Aorta (tissue), 5 donors: ENCODE measurements at regions not wholly inside any gene's neighbourhood (a gene's known extent, or its start where the extent isn't known, plus 50 kb on each side); places are given as distances from the start of the nearest gene placed in this dataset.
"Not testable (repeated sequence)": the region's sequence is repeated elsewhere in the genome, so short reads cannot be mapped to it uniquely, and the experiment has no call there.

Experiments used
- ATAC-seq: fragments of 200-7000 bp; cut with Tn5 transposase; one replicate; pipeline ENCODE4 v1.9.1; 2022; ENCODE audit warnings: moderate library complexity; ENCODE audit not compliant: low FRiP score
- DNase-seq, 2 donors: peaks; one replicate each; pipeline ENCODE4 v3.0.0-alpha.2; 2020
- H3K27ac ChIP-seq, 2 donors: one replicate each; pipeline ENCODE4 v1.5.1; 2013; ENCODE audit warnings: low read length in 2 of 2, mild to moderate bottlenecking in 2 of 2, moderate library complexity in 2 of 2, control low read depth in 1 of 2, inconsistent platforms in 1 of 2, low read depth in 1 of 2
- H3K27me3 ChIP-seq, 2 donors: one replicate each; pipeline ENCODE4 v1.6.1; 2013; ENCODE audit warnings: control low read depth in 1 of 2, low read length in 1 of 2, mild to moderate bottlenecking in 1 of 2, moderate library complexity in 1 of 2; ENCODE audit not compliant: insufficient read depth in 2 of 2, control insufficient read depth in 1 of 2
- H3K36me3 ChIP-seq, 2 donors: one replicate each; pipeline ENCODE4 v1.6.1; 2013; ENCODE audit warnings: control low read depth in 1 of 2, low read length in 1 of 2, mild to moderate bottlenecking in 1 of 2; ENCODE audit not compliant: insufficient read depth in 2 of 2, control insufficient read depth in 1 of 2
- H3K4me1 ChIP-seq, 2 donors: one replicate each; pipeline ENCODE4 v1.6.1; 2013; ENCODE audit warnings: low read length in 2 of 2, control low read depth in 1 of 2, mild to moderate bottlenecking in 1 of 2, moderate library complexity in 1 of 2; ENCODE audit not compliant: insufficient read depth in 2 of 2, control insufficient read depth in 1 of 2
- H3K4me3 ChIP-seq, 2 donors: one replicate each; pipeline ENCODE4 v1.5.1; 2013; ENCODE audit warnings: low read length in 2 of 2, control low read depth in 1 of 2, mild to moderate bottlenecking in 1 of 2
- H3K9me3 ChIP-seq: one replicate; pipeline ENCODE4 v1.6.1; 2013; ENCODE audit warnings: mild to moderate bottlenecking, low read length; ENCODE audit not compliant: control insufficient read depth
- WGBS, 2 donors: extraction: QIAGEN DNeasy Blood & Tissue Kit; methylation state at CpG; one replicate each; pipeline ENCODE4 v1.1.7; 2013; 5-methylcytosine and 5-hydroxymethylcytosine counted together
- intact Hi-C, 2 donors: fragments of 100-400 bp; cut with DNase I; formaldehyde crosslinking; loops; one replicate each; pipeline versions ENCODE4 v1.14.2 to v1.15.0; 2022
- donor health status: healthy with polysubstance abuse.
- donor health status: Bipolar disorder and iron deficiency.
- donor health status: DM: no; HTN: no; CAD: no.
- donor health status: DM: no; HTN: no; CAD: no.
- donor health status: DM: yes; HTN: yes; CAD: no.

DNA sequence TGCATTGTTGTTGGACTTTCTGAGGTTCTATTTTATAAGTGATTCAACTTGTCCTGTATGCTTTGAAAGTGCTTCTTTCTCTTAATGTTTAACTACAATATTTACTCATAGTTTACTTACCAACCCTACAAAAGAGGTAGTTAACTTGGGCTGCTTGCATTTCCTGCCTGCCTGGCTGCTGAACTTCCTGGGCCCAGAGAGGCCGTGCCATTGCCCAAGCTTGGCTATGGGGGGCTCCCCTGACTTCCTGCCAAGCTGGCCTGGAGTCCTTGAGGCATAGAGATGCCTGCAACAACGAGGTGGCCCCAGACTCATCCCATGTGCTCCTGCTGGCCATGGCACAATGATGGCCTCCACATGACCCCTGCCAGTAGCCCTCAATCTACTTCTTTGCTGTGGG lies 361.6 kb upstream of the PLD5 start:
- DNase-seq (no peak), ATAC-seq (no peak)
- WGBS, 2 donors = 29 to 38% methylated on average over 2 of the region's 2 CpGs
- no peaks in the 10 kb centered on the region for H3K27me3 ChIP-seq
- no peaks in the 10 kb centered on the region for H3K36me3 ChIP-seq
- H3K9me3 ChIP-seq = no peaks in the 10 kb centered on the region
- no peaks in the 10 kb centered on the region for H3K4me1 ChIP-seq
- no peak overlapping the region for H3K27ac ChIP-seq
- intact Hi-C loops = no loop called here
- H3K4me3 ChIP-seq = no peak overlapping the region

DNA sequence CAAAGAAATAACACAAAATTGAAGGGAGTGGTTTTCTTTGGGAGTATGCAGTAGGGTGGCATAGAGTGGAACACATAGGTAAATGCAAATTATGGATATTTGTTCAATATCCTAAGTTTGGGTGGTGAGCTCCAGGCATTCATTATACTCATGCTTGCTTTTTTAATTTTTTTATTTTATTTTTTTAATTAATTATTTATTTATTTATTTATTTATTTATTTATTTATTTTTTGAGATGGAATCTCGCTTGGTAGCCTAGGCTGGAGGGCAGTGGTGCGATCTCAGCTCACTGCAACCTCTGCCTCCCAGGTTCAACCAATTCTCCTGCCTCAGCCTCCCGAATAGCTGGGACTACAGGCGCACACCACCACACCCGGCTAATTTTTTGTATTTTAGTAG lies 355.5 kb upstream of the PLD5 start:
- H3K9me3 ChIP-seq, H3K27ac ChIP-seq, H3K4me3 ChIP-seq, H3K4me1 ChIP-seq, DNase-seq, ATAC-seq, intact Hi-C loops, H3K36me3 ChIP-seq, H3K27me3 ChIP-seq: not testable (repeated sequence)
- WGBS, 2 donors = 81 to 93% methylated on average over 5 of the region's 5 CpGs

DNA sequence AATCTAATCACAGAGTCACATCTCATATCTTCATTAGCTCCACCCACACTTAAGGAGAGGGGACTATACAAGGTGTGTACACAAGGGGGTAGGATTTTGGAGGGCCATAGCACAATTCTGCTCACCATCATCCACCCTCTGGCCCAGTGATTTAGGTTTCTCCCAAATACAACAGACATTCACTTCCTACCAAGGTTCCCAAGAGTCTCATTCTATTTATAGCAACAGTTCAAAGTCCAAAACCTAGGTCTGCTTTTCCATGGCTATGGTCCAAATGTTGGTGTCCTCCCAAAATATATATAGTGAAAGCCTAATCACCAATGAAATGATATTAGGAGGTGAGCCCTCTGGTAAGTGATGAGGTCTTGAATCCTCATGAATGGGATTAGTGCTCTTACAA lies 353.2 kb upstream of the PLD5 start:
- H3K4me1 ChIP-seq = no peaks in the 10 kb centered on the region
- H3K27me3 ChIP-seq = no peaks in the 10 kb centered on the region
- ATAC-seq (no peak), DNase-seq (no peak)
- peaks cover 2% of the 10 kb centered on the region for H3K9me3 ChIP-seq
- H3K36me3 ChIP-seq = no peaks in the 10 kb centered on the region
- intact Hi-C loops = no loop called here
- H3K4me3 ChIP-seq = no peak overlapping the region
- H3K27ac ChIP-seq = no peak overlapping the region

DNA sequence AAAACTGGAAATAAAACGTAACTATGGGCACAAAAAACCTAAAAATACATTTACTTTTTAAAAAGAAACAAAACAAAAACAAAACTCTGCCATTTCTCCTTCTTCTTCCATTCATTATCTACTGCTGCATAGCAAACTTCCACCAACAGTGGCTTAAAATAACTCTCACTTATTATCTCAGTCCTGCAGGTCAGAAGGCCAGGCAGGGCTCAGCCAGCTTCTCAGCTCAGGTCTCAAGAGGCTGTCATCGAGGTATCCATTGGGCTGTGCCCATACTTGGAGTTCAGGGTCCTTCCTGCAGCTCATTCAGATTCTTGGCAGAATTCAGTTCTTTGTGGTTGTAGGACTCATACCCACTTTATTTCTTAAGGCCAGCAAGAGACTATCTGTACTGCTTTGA lies 352.7 kb upstream of the PLD5 start:
- H3K4me3 ChIP-seq = no peak overlapping the region
- H3K27me3 ChIP-seq = peaks cover 0 to 1% of the 10 kb centered on the region in 2 donors
- no peak for DNase-seq
- 12 to 15% methylated on average over 2 of the region's 2 CpGs for WGBS, 2 donors
- H3K9me3 ChIP-seq = peaks cover 2% of the 10 kb centered on the region
- no peak for ATAC-seq
- intact Hi-C loops = no loop called here
- H3K36me3 ChIP-seq = no peaks in the 10 kb centered on the region
- no peak overlapping the region for H3K27ac ChIP-seq
- no peaks in the 10 kb centered on the region for H3K4me1 ChIP-seq

DNA sequence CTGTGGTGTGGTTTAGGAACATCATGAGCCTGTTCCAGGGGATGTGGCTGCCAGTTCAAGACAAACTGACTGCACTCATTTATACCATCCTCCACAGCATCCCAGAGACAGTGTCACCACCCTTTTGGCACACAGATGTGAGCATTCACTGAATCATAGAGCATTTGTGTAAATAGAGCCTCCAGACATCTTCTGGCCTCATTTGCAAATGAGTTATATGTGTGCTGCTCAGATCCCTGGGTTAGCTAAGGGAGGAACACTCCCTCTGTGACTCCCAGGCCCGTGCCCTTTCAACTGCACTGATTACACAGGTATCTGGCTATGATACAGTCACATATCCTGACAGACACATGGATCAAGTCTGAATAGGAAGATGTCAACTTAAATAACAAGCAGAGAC lies 351.5 kb upstream of the PLD5 start:
- intact Hi-C loops = no loop called here
- WGBS, 2 donors = 61 to 67% methylated on average over 1 of the region's 1 CpG
- H3K36me3 ChIP-seq = no peaks in the 10 kb centered on the region
- no peak for ATAC-seq
- no peak overlapping the region for H3K27ac ChIP-seq
- peaks cover 2% of the 10 kb centered on the region for H3K9me3 ChIP-seq
- no peak overlapping the region for H3K4me3 ChIP-seq
- DNase-seq = no peak
- H3K4me1 ChIP-seq = no peaks in the 10 kb centered on the region
- peaks cover 0 to 1% of the 10 kb centered on the region in 2 donors for H3K27me3 ChIP-seq

DNA sequence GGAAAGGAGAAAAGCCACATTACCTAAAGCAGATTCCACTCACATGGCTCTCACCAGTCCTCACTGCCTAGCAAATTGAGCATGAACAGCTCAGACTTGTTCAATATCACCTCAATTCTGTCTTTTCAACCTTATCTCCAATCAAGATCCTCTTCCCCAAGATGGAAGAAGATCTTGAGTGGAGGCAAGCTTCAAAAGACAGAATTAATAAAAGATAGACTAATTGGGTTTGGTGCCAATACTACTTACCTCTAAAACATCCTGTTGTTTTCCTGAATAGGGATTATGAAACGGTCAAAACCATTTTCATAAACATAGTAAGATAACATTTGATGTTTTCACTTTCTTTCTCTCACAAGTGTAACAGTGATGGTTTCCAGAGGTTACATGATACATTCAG lies 349.2 kb upstream of the PLD5 start:
- WGBS, 2 donors = 51 to 52% methylated on average over 1 of the region's 1 CpG
- intact Hi-C loops = no loop called here
- DNase-seq = no peak
- peaks cover 2% of the 10 kb centered on the region for H3K9me3 ChIP-seq
- H3K27ac ChIP-seq = no peak overlapping the region
- ATAC-seq = no peak
- H3K36me3 ChIP-seq = no peaks in the 10 kb centered on the region
- H3K27me3 ChIP-seq = peaks cover 0 to 1% of the 10 kb centered on the region in 2 donors
- H3K4me1 ChIP-seq = no peaks in the 10 kb centered on the region
- no peak overlapping the region for H3K4me3 ChIP-seq

DNA sequence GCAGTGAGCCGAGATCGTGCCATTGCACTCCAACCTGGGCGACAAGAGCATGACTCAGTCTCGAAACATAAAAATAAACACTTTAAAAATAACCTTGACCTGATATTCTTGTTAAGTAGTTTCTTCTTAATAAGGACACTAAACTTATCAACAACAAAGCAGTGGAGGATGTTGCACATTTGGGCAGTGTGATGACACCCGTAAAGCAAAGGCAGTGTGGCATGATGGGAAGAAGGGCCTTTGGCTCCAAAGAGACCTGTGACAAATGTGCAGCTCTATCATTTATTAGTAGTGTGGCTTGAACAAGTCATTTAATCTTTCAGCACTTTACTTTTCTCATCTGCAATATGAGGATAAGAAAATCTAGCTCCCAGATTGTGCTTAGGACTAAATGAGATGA lies 348.0 kb upstream of the PLD5 start:
- no peak for DNase-seq
- 80 to 86% methylated on average over 5 of the region's 5 CpGs for WGBS, 2 donors
- intact Hi-C loops = no loop called here
- Histone ChIP-seq H3K4me3 (no peak overlapping the region), H3K36me3 (no peaks in the 10 kb centered on the region), H3K9me3 (peaks cover 2% of the 10 kb centered on the region), H3K27ac (no peak overlapping the region), H3K27me3 (peaks cover 0 to 1% of the 10 kb centered on the region in 2 donors), H3K4me1 (no peaks in the 10 kb centered on the region)
- no peak for ATAC-seq

DNA sequence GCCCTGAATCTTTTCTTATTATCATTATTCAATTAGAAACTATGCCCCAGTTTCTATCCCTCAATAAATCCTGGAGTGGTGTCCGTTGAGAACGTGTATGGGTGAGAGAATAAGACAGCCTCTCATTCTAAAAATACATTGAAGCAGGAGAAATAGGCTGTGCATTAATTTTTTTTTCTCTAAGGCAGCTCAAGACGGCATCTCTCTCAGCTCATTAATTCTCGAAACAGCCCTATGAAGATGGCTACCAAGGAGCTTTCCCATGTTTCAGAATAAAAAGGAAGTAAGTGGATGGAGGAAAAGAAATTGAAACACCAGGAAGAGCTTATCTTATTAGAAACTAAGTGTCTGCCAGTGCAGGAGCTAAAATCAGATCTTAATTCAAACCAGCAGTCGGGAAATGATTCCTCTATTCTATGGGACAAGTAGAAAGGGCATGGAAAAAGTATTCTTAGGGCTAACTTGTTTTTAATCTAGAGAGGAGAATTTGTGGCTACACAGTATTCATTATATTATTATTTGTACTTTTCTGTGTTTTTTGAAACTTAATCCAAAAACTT lies 347.1 kb upstream of the PLD5 start:
- H3K27me3 ChIP-seq = peaks cover 0 to 1% of the 10 kb centered on the region in 2 donors
- H3K4me3 ChIP-seq = no peak overlapping the region
- no peaks in the 10 kb centered on the region for H3K4me1 ChIP-seq
- no peaks in the 10 kb centered on the region for H3K36me3 ChIP-seq
- intact Hi-C loops = no loop called here
- DNase-seq = no peak
- WGBS, 2 donors = 34 to 38% methylated on average over 5 of the region's 5 CpGs
- ATAC-seq = no peak
- no peak overlapping the region for H3K27ac ChIP-seq
- H3K9me3 ChIP-seq = peaks cover 2% of the 10 kb centered on the region

DNA sequence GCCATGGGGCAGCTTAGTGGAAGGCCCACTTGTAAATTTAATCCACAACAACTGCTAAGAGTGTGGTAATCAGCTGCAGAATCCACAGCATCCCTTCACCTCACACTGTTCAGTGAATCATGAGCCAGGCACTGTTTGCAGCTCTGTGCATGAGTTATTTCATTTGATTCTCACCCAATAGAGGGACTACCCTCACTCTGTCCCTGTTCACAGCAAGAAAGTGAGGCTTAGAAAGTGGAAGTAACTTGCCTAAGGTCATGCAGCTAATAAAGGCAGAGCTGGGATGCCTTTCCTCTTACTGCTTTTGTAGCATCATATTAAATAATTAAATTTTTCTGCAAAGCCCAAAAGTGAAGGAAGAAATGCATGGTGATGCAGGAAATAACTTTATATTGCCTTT lies 346.5 kb upstream of the PLD5 start:
- peaks cover 0 to 1% of the 10 kb centered on the region in 2 donors for H3K27me3 ChIP-seq
- H3K36me3 ChIP-seq = no peaks in the 10 kb centered on the region
- no peak overlapping the region for H3K4me3 ChIP-seq
- ATAC-seq (no peak), DNase-seq (no peak)
- intact Hi-C loops = no loop called here
- H3K27ac ChIP-seq = no peak overlapping the region
- H3K9me3 ChIP-seq = peaks cover 2% of the 10 kb centered on the region
- H3K4me1 ChIP-seq = no peaks in the 10 kb centered on the region
